PC-9 (cell line): ENCODE measurements at regions not wholly inside any gene's neighbourhood (a gene's known extent, or its start where the extent isn't known, plus 50 kb on each side); places are given as distances from the start of the nearest gene placed in this dataset.

Experiments
- BruUV-seq: library from RNA; stranded (reverse); fragments of 400-500 nt; replicated peaks from 2 replicates; lab custom pipeline; 2021; lab: Mats Ljungman, UMichigan
- CTCF ChIA-PET: fragments of 300-600 bp; sonication (Branson Sonifier 250); formaldehyde crosslinking; loops from one replicate; lab custom pipeline; 2022; ENCODE audit warnings: antibody characterized with exemption; lab: Charles Lee
- POLR2A ChIA-PET: fragments of 300-600 bp; sonication (Branson Sonifier 250); formaldehyde crosslinking; loops from one replicate; lab custom pipeline; 2022; ENCODE audit warnings: antibody characterized with exemption; ENCODE audit not compliant: unreplicated experiment; lab: Charles Lee
- DNase-seq, 2 experiments: peaks; one replicate each; pipeline versions ENCODE4 v3.0.0 to v3.0.0-alpha.2; 2015 to 2022; ENCODE audit warnings: mixed read lengths in 1 of 2
- H2AFZ ChIP-seq: fragments of 200-600 bp; sonication (generic); 2 replicates; pipeline ENCODE4 v1.8.1; 2017; ENCODE audit warnings: antibody characterized with exemption
- H3F3A ChIP-seq: fragments of 200-600 bp; sonication (generic); 2 replicates; pipeline ENCODE4 v1.8.1; 2017; ENCODE audit warnings: antibody characterized with exemption, mild to moderate bottlenecking, low read depth; ENCODE audit not compliant: insufficient read depth
- H3K27ac ChIP-seq: fragments of 200-600 bp; sonication (generic); 2 replicates; pipeline ENCODE4 v1.6.1; 2016; ENCODE audit warnings: mixed run types
- H3K27me3 ChIP-seq: fragments of 200-600 bp; sonication (generic); 2 replicates; pipeline ENCODE4 v1.6.1; 2016; ENCODE audit warnings: low read depth, mixed run types; ENCODE audit not compliant: insufficient read depth
- H3K36me3 ChIP-seq: fragments of 200-600 bp; sonication (generic); 2 replicates; pipeline ENCODE4 v1.6.1; 2016; ENCODE audit warnings: low read depth, mixed run types
- H3K4me1 ChIP-seq: fragments of 200-600 bp; sonication (generic); replicated peaks from 2 replicates; pipeline ENCODE4 v1.6.1; 2016; ENCODE audit warnings: mixed run types; ENCODE audit not compliant: insufficient read depth
- H3K4me2 ChIP-seq: fragments of 200-600 bp; sonication (generic); 2 replicates; pipeline ENCODE4 v1.6.1; 2017; ENCODE audit warnings: mixed run types
- H3K4me3 ChIP-seq: fragments of 200-600 bp; sonication (generic); 2 replicates; pipeline ENCODE4 v1.6.1; 2016; ENCODE audit warnings: mixed run types
- H3K79me2 ChIP-seq: fragments of 200-600 bp; sonication (generic); 2 replicates; pipeline ENCODE4 v1.6.1; 2017; ENCODE audit warnings: low read depth, mixed run types
- H3K9me2 ChIP-seq: fragments of 200-600 bp; sonication (generic); 2 replicates; pipeline ENCODE4 v1.8.1; 2017; ENCODE audit warnings: mild to moderate bottlenecking; ENCODE audit not compliant: insufficient read depth
- H3K9me3 ChIP-seq: fragments of 200-600 bp; sonication (generic); 2 replicates; pipeline ENCODE4 v1.8.1; 2016; ENCODE audit warnings: low read depth; ENCODE audit not compliant: insufficient read depth
- H4K20me1 ChIP-seq: fragments of 200-600 bp; sonication (generic); 2 replicates; pipeline ENCODE4 v1.8.1; 2017; ENCODE audit not compliant: insufficient read depth
- EZH2 ChIP-seq: fragments of 200-600 bp; sonication (generic); IDR thresholded peaks from 2 replicates; pipeline ENCODE4 v1.8.0; 2017; ENCODE audit warnings: antibody characterized with exemption, low read depth
- intact Hi-C: fragments of 100-400 bp; cut with micrococcal nuclease; formaldehyde crosslinking; loops from one replicate; pipeline ENCODE4 v1.10.0; 2022; ENCODE audit not compliant: unreplicated experiment
- TF ChIP-seq, protein P1 (sequence below): fragments of 200-600 bp; sonication (generic); conservative IDR thresholded peaks from 2 replicates; pipeline ENCODE4 v1.6.1; 2017; ENCODE audit warnings: mixed run types, antibody characterized with exemption, mild to moderate bottlenecking, moderate library complexity

DNA sequence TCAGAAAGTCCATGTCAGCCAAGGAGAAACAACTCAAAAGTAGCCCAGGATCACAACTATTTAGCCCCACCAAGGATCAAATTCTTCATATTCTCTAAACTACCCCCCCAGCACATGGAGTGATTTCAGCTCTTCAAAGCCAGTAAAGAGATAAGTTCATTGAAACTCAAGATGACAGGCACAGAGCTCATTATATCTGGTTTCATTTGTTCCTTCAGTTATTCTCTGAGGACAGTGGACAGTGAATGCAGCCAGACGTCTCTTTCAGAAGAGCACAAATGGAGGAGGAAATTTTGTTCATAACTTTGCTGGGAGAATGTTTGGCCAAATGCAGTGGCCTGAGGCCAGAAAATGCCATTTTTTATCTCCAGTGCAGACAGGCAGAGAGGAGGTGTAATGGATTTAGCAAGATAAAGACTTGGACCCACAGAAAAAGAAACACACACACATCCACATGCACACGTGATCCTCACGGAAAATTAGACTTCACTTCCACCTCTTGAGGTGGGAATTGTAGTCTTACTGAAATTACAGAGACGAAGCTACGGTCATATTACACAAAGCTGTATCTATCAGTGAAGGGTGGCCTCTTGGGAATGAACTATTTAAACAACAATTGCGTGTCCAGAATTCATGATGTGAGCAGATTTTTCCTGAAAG, 64.6 kb downstream of the HES1 start:
- H3K4me3 ChIP-seq: no peak overlapping the region
- ChIA-PET POLR2A (no interaction called here), CTCF (interaction anchor here (0.6 kb wide), 1 partner anchor 607 kb away, joined by 9 read pairs; no protein-coding TSS in a partner anchor)
- BruUV-seq: no TSS peak
- peaks cover 20% of the 10 kb centered on the region; the same call in 1 of the 2 replicates for H3F3A ChIP-seq
- H3K27ac ChIP-seq: no peak overlapping the region
- no peak overlapping the region for H2AFZ ChIP-seq
- no peaks in the 10 kb centered on the region for H4K20me1 ChIP-seq
- no peaks in the 10 kb centered on the region for H3K9me3 ChIP-seq
- intact Hi-C loops: loop anchor here (5.0 kb wide), 1 partner anchor 43 kb away; no protein-coding TSS in a partner anchor
- H3K4me1 ChIP-seq: peaks cover 22% of the 10 kb centered on the region
- no peaks in the 10 kb centered on the region for H3K36me3 ChIP-seq
- no peak for TF ChIP-seq EZH2
- TF ChIP-seq, protein P1, sequence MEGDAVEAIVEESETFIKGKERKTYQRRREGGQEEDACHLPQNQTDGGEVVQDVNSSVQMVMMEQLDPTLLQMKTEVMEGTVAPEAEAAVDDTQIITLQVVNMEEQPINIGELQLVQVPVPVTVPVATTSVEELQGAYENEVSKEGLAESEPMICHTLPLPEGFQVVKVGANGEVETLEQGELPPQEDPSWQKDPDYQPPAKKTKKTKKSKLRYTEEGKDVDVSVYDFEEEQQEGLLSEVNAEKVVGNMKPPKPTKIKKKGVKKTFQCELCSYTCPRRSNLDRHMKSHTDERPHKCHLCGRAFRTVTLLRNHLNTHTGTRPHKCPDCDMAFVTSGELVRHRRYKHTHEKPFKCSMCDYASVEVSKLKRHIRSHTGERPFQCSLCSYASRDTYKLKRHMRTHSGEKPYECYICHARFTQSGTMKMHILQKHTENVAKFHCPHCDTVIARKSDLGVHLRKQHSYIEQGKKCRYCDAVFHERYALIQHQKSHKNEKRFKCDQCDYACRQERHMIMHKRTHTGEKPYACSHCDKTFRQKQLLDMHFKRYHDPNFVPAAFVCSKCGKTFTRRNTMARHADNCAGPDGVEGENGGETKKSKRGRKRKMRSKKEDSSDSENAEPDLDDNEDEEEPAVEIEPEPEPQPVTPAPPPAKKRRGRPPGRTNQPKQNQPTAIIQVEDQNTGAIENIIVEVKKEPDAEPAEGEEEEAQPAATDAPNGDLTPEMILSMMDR: no peak
- H3K4me2 ChIP-seq: no peak overlapping the region
- no peaks in the 10 kb centered on the region for H3K9me2 ChIP-seq
- no peak for DNase-seq
- no peaks in the 10 kb centered on the region for H3K79me2 ChIP-seq
- no peaks in the 10 kb centered on the region for H3K27me3 ChIP-seq

DNA sequence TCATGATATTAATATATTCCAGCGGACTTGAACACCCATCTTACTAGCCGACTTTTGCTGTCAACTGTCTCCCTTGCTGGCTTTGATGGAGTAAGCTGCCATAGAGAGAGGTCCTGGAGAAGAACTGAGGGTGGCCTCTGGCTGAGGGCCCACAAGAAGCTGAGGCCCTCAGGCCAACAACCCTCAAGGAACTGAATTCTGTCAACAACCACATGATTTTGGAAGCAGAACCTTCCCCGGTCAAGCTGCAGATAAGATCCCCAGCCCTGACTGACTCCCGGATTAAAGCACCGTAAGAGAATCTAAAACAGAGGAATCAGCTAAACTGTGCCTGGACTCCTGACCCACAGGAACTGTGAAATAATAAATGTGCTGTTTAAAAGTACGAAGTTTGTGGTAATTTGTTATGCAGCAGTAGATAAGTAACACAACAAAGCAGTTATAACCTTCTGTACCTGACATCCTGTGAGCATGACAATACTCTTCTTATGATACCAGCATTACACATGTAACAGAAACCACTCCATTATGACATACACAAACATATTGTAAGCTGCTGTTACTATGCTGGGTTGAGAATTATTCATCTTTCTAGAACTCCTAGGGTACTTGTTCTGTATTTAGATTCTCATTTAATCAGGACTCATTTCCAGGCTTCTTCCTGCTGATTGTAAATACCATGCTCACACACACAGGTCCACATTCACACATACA, 66.2 kb downstream of the HES1 start:
- Histone ChIP-seq H3F3A (peaks cover 32% of the 10 kb centered on the region), H3K4me2 (no peak overlapping the region), H3K27ac (no peak overlapping the region), H3K4me3 (no peak overlapping the region), H3K4me1 (peaks cover 37% of the 10 kb centered on the region), H3K79me2 (peaks cover 5% of the 10 kb centered on the region; the same call in 1 of the 2 replicates), H3K36me3 (no peaks in the 10 kb centered on the region), H3K9me3 (no peaks in the 10 kb centered on the region), H3K27me3 (no peaks in the 10 kb centered on the region), H2AFZ (no peak overlapping the region), H4K20me1 (no peaks in the 10 kb centered on the region), H3K9me2 (no peaks in the 10 kb centered on the region)
- DNase-seq: no peak
- no TSS peak for BruUV-seq
- no peak for TF ChIP-seq EZH2
- TF ChIP-seq, protein P1: no peak
- POLR2A ChIA-PET: no interaction called here
- intact Hi-C loops: loop anchor here (5.0 kb wide), 1 partner anchor 45 kb away; no protein-coding TSS in a partner anchor
- CTCF ChIA-PET: no interaction called here

DNA sequence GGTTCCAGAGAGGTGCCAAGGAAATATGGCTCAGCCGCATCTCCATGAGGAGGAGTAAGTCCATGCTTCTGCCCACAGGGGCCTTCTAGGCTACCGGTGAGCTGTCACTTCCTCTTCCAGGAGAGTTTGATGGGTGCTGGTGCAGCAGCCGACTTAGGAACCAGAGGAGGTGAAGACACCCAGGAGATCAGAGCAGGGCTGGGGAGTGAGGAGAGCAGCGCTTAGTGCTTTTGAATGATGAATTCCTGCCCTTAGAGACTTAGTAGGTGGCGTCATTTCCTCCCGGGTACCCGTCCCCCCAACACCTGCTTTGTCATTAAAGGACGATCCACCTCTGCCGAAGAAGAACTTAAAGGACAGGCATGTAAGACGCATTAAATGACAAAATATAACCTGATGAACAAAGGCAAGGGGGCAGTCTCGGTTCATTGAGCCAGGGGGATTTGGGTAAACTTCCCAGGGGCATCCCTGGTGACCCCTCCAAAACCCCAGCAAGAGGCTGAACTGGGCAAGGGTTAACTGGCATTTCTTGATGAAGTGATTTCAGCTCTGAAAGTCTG, 67.6 kb downstream of the HES1 start:
- H3K36me3 ChIP-seq: no peaks in the 10 kb centered on the region
- peak overlapping the region; percentile 71 for H3K27ac ChIP-seq
- peaks cover 47% of the 10 kb centered on the region for H3K4me1 ChIP-seq
- peak overlapping the region; percentile 58 for H3K4me3 ChIP-seq
- POLR2A ChIA-PET: interaction anchor here (0.6 kb wide), 1 partner anchor 68 kb away, joined by 3 read pairs; no protein-coding TSS in a partner anchor
- no peaks in the 10 kb centered on the region for H4K20me1 ChIP-seq
- TSS peak; percentile 41 for BruUV-seq
- H3K9me3 ChIP-seq: no peaks in the 10 kb centered on the region
- peaks cover 32% of the 10 kb centered on the region for H3F3A ChIP-seq
- peak overlapping the region; percentile 91 for H3K4me2 ChIP-seq
- intact Hi-C loops: loop anchor here (1.0 to 5.0 kb wide), 5 partner anchors 46 to 423 kb away; no protein-coding TSS in a partner anchor
- peak; percentile 40 to 67 for DNase-seq
- peaks cover 14% of the 10 kb centered on the region for H3K79me2 ChIP-seq
- no peaks in the 10 kb centered on the region for H3K27me3 ChIP-seq
- CTCF ChIA-PET: no interaction called here
- TF ChIP-seq EZH2: no peak
- TF ChIP-seq, protein P1: 0 out of 2 replicates have a peak, but pooled peaks have one; percentile 18
- H2AFZ ChIP-seq: peak overlapping the region; percentile 84
- no peaks in the 10 kb centered on the region for H3K9me2 ChIP-seq
